ENCODE measurements at regions not wholly inside any gene's neighbourhood (a gene's known extent, or its start where the extent isn't known, plus 50 kb on each side); places are given as distances from the start of the nearest gene placed in this dataset.

GRCh38 chr9:107813287-107813686 lies 323.7 kb upstream of the KLF4 start:
- Histone ChIP-seq H3K4me2 (ENCODE audit: insufficient read depth, insufficient read length, low read length) (no peak overlapping the region), H4K91ac (ENCODE audit: insufficient read length, low read depth, low read length) (no peak overlapping the region), H3K79me2 (ENCODE audit: insufficient read depth, low read length) (no peaks in the 10 kb centered on the region), H3K4ac (ENCODE audit: low read depth, low read length) (no peak overlapping the region), H2AK5ac (ENCODE audit: insufficient read length, low read length) (no peak overlapping the region), H3K23ac (ENCODE audit: insufficient read length, low read depth, low read length) (no peak overlapping the region), H3K9ac (ENCODE audit: extremely low read depth, insufficient read length, low read length) (no peak overlapping the region), H2BK15ac (ENCODE audit: low read depth, low read length) (no peak overlapping the region), H2BK5ac (ENCODE audit: insufficient read length, low read length) (no peak overlapping the region), H4K8ac (replicated peaks; ENCODE audit: insufficient read length, low read depth, low read length) (no peak overlapping the region), H2BK20ac (ENCODE audit: low read depth, low read length, poor library complexity, severe bottlenecking) (no peak overlapping the region), H4K20me1 (ENCODE audit: control insufficient read depth, insufficient read depth, insufficient read length) (no peaks in the 10 kb centered on the region), H4K5ac (ENCODE audit: insufficient read length, low read depth, low read length) (no peak overlapping the region), H3K23me2 (ENCODE audit: insufficient read length, low read depth, low read length, poor library complexity, severe bottlenecking) (no peaks in the 10 kb centered on the region), H2BK12ac (ENCODE audit: insufficient read length, low read depth, low read length) (no peak overlapping the region), H3K56ac (ENCODE audit: insufficient read length, low read depth, low read length) (no peak overlapping the region), H3K79me1 (ENCODE audit: insufficient read depth, low read depth, low read length, poor library complexity, severe bottlenecking) (no peaks in the 10 kb centered on the region), H3K9me3 (ENCODE audit: control insufficient read depth, low read depth, low read length) (no peaks in the 10 kb centered on the region), H3T11ph (ENCODE audit: low read length) (no peak overlapping the region), H2AFZ (ENCODE audit: low read length) (no peak overlapping the region), H3K14ac (ENCODE audit: insufficient read depth, low read length) (no peak overlapping the region), H3K4me1 (ENCODE audit: insufficient read depth, low read length) (no peaks in the 10 kb centered on the region), H2BK120ac (ENCODE audit: low read depth, low read length, poor library complexity, severe bottlenecking) (no peak overlapping the region), H3K27ac (ENCODE audit: insufficient read length, low read depth, low read length) (no peak overlapping the region), H3K18ac (ENCODE audit: insufficient read length, low read depth, low read length) (no peak overlapping the region), H3K27me3 (ENCODE audit: insufficient read depth, low read length) (no peaks in the 10 kb centered on the region)
- no peak overlapping the region for H3K4me3 Mint-ChIP-seq
- H3K36me3 Mint-ChIP-seq (ENCODE audit: insufficient read depth in 1 of 3, low read depth in 3 of 3) = peaks cover 0 to 5% (median 0%) of the 10 kb centered on the region in 3 experiments; a peak in 3 of 7 replicates
- no peak overlapping the region for H3K27ac Mint-ChIP-seq
- H3K4me1 Mint-ChIP-seq = no peaks in the 10 kb centered on the region
- no peak for DNase-seq
- TF ChIP-seq, protein P1, sequence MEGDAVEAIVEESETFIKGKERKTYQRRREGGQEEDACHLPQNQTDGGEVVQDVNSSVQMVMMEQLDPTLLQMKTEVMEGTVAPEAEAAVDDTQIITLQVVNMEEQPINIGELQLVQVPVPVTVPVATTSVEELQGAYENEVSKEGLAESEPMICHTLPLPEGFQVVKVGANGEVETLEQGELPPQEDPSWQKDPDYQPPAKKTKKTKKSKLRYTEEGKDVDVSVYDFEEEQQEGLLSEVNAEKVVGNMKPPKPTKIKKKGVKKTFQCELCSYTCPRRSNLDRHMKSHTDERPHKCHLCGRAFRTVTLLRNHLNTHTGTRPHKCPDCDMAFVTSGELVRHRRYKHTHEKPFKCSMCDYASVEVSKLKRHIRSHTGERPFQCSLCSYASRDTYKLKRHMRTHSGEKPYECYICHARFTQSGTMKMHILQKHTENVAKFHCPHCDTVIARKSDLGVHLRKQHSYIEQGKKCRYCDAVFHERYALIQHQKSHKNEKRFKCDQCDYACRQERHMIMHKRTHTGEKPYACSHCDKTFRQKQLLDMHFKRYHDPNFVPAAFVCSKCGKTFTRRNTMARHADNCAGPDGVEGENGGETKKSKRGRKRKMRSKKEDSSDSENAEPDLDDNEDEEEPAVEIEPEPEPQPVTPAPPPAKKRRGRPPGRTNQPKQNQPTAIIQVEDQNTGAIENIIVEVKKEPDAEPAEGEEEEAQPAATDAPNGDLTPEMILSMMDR (conservative IDR thresholded peaks at IDR 0.05) = no peak
- H3K9me3 Mint-ChIP-seq = no peaks in the 10 kb centered on the region
- WGBS (ENCODE audit: extremely low coverage, insufficient read length, low lambda C conversion rate) = no CpG with 5 or more reads among the region's 6 CpGs
- no peaks in the 10 kb centered on the region; the same call in none of the 2 replicates for H3K27me3 Mint-ChIP-seq (ENCODE audit: low read depth)
